ENCODE measurements at regions not wholly inside any gene's neighbourhood (a gene's known extent, or its start where the extent isn't known, plus 50 kb on each side); places are given as distances from the start of the nearest gene placed in this dataset.
"Not testable (repeated sequence)": the region's sequence is repeated elsewhere in the genome, so short reads cannot be mapped to it uniquely, and the experiment has no call there.

DNA sequence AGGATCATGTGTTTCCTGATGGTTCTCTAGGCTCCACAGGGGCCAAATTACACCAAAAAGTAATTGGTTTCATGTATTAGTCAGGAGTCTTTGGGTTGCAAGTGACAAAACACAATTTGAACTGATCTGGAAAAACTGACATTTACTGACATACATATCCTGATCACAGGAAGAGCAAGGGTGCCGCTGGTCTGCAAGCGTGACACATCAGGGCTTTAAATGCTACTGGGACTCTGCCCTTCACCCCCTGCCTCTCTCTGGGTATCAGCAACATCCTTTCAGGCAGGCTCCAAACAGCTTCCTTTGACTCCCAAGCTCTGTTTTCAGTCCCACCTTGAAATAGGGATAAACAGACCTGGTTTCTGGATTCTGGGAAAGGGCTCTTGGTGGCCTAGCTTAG, 197.5 kb downstream of the PALM2AKAP2 start:
- DNase-seq, result no peak

DNA sequence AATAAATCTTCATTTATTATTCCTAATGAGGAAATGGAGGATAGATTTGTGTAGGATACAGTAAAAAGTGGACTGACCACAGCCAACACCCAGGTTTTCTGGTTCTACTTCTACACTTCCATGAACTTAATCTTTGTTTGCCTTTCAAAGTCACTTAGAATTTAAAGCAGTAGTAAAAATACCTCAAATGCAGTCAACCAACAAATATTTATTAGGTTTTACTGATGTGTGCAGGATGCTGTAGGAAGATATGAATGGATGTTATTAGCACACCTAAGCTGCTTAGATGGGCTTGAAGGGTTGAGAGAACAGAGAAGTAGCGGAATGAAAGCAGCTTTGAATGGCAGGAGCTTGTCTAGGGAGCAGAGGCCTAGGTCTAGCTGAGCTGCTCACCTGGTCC, 201.1 kb downstream of the PALM2AKAP2 start:
- no peak for DNase-seq

DNA sequence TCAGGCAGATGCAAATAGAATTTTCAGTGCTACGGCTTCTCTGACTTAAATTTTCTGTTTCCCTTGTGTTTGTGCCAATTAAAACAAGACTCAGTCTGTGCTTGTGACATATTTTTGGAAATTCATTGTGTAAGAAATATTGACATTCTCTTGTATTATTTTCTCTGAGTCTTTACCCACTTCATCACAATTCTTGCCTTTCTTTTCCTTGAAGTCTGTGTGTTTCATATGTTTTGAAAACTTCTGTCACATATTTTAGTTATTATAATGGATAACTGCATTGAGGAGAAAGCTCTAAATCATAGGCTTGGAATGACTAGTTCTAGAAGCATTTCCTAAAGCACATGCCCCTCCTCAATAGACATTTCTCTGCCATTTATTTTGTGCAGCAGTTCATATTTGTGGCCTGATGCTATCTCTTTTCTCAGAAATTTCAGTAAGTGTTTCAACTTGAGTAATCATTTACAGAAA, 206.6 kb downstream of the PALM2AKAP2 start:
- peak; percentile 97 for DNase-seq

DNA sequence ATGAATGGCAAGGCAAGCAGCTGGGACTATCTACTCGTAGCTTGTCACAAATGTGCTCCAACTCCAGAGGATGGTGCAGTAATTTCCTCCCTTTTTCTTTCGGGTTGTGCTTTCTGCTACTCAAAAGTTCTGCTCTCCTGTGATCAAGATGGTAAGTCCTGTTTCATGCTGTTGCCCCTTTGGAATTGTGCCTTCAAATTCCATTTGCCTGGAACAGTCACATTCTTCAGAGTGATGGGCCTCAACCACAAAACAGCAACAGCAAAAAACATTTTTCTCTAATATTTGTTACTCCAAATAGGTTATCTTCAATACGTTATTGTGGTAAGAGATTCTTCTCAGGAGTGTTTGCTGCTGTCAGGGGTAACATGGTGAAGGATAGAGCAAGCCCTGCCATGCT, 209.3 kb downstream of the PALM2AKAP2 start:
- peak; percentile 69 for DNase-seq

DNA sequence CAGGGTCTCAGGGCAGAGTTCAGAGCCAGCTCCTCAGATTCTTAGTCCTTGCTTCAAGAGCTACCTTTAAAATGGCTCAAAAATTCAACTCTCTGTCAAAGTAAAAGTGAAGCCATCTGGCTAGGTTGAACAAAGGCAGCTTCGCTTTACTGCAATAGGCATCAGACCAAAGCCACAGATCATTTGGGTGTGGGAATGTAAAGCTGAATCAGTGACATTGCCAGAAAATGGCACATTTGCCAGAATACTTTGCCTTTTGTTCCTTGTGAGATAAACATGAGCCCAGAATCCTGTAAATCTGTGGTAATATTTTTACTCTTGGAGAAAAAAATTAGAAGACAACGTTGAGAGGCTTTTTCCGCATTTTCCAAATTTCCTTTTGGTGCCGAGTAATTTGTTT, 210.5 kb downstream of the PALM2AKAP2 start:
- peak; percentile 40 for DNase-seq

DNA sequence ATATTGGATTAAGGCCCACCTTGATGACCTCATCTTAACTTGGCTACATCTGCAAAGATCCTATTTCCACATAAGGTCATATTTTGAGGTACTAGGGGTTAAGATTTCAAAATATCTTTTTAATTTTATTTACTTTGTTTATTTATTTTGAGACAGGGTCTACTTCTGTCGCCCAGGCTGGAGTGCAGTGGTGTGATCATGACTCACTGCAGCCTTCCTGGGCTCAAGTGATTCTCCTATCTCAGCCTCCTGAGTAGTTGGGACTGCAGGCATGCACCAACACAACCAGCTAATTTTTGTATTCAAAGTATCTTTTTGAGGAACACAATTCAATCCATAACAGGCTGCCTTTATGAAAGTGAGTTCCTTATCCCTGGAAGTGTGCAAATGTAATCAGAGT, 212.3 kb downstream of the PALM2AKAP2 start:
- DNase-seq, result no peak

DNA sequence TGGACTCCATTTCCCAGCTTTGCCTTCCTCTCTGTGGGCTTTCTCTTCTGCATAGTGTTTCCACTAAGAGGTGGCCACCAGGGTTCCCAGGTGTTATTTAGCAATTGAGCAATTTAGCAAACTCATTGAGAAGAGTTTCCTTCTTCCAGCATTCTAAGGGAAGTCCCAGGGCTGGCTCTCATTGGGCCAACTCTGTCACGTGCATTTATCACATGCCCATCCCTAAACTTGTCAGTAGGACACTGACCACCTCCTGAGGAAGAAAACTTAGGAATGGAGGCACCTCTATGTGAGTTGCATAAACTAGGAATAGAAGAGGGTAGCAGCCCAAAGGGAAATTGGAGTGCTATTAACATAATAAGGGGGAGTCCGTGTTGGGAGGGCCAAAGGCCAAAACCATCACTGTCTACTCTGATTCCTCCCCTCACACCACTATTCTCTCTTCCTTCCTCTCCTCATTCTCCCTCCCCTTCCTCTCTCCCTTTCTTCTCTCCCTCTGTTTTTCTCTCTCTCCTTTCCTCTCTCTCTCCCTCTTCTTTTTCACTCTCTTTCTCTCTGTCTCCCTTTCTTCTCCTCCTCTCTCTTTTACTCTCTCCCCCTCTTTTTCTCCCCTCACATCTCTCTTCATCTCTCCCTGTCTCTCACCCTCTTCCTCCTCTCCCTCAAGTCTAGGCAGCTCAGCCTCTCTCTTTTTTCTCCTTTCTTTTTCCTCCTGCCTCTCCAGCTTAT, 213.4 kb downstream of the PALM2AKAP2 start:
- no peak for DNase-seq

DNA sequence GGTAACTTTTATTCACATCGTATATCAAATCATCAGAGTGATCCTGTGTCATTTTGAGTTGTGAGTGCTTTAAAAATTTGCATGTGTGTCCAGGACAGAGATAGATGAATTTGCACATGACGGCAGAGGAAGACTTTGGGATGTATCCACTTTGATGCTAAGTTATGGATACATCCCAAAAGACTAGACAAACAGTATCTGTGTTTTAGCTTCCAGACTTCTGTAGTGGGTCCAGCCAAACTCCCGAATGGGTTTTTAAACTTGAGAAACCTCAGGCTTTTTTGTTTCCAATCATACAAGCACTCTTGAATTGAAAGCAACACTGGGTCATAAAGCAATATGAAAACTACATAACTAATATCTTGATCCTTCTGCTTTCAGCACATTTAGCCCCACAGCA, 213.8 kb downstream of the C9orf152 start:
- DNase-seq, result no peak

DNA sequence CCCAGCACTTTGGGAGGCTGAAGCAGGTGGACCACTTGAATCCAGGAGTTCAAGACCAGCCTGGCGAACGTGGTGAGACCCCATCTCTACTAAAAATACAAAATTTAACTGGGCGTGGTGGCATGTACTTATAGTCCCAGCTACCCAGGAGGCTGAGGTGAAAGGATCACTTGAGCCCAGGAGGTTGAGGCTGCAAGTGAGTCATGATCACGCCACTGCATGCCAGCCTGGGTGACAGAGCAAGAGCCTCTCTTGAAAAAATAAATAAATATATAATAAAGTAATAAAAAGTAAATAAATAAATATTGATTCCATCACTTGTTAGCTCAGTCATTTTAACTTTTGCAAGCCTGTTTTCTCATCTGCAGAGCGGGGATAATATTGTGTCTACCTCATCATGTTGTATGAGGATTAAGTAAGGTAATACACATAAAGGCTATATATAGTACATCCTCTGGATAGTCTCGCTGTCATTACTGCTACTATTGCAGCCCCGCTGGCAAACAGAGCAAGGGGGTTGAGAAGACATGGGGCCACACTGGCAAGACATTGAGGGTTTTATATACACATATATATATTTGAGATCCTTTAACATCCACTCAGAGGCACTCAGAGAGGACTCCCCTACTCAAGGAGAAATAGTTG, 210.9 kb downstream of the C9orf152 start:
- DNase-seq, result no peak

DNA sequence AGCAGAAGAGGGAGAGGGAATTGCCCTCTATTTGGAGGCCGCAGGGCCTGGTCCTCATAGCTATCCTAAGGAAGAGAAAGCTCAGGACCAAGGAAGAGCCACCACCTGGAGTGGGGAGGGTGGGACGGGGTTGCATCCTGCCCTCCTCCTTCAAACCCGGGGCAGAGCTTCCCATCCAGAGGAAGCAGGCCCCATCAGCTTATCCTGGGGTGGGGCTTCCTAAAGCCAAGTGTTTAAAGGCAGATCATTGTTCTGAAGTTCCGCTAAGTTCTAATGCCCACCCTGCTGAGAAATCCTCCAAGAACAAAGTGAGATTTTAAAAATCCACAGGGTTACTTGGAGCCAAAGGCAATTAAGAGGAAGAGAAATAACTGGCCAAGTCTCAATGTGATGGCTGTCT, 210.3 kb downstream of the C9orf152 start:
- DNase-seq, result no peak

DNA sequence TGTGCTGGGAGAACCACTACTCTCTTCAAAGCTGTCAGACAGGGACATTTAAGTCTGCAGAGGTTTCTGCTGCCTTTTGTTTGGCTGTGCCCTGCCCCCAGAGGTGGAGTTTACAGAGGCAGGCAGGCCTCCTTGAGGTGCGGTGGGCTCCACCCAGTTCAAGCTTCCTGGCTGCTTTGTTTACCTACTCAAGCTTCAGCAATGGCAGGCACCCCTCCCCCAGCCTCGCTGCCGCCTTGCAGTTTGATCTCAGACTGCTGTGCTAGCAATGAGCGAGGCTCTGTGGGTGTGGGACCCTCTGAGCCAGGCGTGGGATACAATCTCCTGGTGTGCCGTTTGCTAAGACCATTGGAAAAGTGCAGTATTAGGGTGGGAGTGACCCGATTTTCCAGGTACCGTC, 202.4 kb downstream of the C9orf152 start:
- not testable (repeated sequence) for DNase-seq

DNA sequence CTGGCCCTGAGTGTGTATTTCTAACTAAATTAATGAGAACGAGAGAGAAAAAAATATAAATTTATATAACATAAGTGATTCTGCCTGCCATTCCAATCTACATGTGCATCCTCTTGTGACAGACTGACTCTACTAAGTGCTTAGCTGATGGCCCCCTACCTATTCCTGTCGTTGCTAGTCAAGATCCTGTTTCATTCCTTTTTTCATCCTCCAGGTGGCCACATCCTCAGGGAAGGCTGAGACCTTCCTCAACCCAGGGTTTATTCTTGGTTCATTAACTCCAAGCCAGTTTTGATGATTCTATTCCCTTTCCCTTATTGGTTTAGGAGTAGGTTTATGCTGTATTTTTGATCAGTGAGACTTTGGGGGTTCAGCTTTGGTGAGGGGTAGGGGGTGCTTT, 201.3 kb downstream of the C9orf152 start:
- no peak for DNase-seq

DNA sequence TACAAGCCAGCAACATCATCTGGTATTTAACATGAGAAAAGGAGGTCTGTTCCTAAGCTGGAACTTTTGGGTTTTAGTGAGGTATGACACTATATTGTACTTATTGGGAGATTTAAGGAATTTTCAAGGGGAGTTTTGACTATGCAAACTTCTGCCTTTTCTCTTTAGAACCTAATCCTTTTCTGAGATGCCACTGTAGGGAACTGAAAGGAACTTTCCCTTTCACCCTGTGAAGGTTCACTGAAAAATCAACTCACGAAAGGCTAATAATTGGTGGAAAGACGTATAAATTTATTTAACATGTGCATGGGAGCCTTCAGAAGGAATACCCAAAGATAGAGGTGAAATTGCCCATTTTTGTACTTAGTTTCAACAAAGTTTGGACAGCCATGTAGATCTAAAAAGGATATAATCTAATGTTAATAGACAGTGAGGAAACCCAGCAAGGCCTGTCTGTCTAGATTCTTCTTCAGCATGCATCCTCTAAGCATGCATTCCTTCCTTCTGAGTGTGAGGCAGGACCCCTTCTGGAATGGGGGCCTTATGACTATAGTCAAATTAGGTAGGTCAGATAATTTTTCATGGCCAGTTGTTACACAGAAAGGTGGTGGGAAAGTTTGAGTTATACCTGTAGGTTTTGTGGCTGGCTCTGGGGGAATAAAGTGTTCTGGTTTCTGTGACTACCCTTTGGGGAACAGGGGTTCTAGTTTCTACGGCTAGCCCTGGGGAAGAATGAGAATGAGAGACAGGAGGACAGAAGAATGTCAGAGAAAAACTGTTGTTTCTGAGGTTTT, 200.3 kb downstream of the C9orf152 start:
- DNase-seq, result peak; percentile 51

DNA sequence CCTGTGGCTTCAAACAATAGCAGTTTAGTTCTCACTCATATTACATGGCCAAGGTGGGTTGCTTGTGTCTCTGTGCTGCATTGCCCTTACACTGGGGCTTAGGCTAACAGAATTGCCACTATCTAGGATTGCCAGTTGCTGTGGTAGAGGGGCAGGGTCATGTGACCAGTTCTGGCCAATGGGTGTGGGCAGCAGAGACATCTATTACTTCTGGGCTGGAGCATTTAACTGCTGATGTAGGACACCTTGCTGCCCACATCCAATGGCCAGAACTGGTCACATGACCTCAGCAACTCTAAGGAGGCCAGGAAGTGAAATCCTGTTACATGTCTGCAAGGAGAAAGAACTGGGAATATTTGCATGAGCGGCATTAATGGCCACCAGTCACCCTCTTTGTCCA, 199.3 kb downstream of the C9orf152 start:
- DNase-seq, result no peak

DNA sequence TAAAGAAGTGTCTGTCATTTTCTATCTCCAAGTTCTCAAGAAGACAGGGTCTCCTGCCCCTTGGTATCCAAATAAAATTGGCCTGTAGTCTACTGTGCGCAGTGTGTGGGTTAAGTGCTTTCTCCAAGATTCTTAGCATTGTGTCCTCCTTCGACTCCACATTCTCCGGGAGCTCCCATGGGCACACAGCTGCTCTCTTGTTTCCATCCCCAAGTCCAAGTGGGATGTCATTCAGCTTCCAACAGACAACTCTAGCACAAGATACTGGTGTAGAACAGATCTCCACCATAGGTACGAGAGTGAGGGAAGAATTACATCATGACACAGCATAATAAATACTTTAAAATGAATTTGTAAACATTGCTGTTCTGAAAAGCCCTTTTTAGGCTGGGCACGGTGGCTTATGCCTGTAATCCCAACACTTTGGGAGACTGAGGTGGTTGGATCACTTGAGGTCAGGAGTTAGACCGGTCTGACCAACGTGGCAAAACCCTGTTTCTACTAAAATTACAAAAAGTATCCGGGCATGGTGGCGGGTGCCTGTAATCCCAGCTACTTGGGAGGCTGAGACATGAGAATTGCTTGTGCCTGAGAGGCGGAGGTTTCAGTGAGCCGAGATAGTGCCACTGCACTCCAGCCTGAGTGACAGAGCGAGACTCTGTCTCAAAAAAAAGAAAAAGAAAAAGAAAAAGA, 196.2 kb downstream of the C9orf152 start:
- DNase-seq, result no peak

DNA sequence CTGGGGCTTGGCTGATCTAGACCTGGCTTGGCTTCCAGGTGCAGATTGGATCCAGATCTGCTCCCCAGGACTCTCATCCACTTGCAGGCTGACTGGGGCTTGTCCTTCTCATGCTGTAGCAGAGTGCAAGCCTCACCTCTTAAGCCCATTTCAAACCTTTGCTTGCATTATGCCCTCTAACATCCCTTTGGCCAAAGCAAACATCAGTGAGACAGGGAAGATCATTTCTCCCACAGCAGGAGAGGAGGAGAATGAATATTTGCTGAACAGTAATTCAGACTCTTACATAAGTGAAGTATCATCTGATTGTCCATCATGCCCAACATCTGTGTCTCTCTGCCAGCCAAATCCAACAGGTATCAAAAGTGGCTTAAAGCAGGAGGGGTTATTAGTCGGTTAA, 194.9 kb downstream of the C9orf152 start:
- DNase-seq, result no peak

DNA sequence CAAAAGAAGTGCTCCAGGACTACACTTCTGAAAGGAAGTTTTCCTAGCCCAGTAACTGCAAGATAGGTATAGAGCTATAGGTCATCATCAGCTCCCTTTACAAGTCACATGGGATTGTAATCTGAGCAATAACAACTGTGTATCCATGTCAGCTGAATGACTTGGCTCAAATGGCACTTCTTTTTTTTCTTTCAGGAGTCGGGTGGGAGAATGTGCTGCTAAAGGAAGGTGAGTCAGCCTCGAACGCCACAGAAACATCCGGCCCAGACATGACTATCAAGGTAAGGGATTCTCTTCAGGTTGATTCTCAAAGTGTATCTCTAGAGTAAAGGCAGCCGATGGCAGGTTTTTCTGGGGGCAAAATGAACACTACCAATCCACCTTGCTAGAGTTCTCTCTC, 192.2 kb downstream of the C9orf152 start:
- peak; percentile 64 for DNase-seq

DNA sequence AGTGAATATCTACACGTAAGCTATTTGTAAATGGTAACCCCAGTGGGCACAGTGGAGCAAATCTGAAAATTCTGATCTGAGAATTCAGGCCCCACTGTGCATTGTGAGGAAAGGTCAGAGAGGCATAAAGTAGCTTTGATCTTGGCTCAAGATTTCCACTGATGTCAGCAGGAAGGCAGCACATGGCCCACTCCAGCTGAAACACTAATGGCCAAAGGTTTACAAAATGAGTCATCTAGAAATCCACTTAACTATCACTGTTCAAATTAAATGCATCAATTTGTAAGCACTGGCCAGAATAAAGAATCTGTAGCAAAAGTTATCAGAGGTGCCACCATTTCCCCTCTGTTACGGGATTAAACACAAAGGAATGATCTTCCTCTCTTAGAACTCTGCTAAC, 191.6 kb downstream of the C9orf152 start:
- peak; percentile 63 for DNase-seq

DNA sequence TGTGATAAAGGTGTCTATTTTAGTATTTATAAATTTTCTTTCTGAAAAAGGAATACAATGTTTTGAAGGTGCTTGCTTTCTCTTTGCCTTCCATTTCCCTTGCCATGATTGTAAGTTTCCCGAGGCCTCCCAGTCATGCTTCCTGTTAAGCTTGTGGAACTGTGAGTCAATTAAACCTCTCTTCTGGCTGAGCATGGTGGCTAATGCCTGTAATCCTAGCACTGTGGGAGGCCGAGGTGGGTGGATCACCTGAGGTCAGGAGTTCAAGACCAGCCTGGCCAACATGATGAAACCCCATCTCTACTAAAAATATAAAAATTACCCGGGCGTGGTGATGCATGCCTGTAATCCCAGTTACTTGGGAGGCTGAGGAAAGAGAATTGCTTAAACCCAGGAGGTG, 187.7 kb downstream of the C9orf152 start:
- not testable (repeated sequence) for DNase-seq

DNA sequence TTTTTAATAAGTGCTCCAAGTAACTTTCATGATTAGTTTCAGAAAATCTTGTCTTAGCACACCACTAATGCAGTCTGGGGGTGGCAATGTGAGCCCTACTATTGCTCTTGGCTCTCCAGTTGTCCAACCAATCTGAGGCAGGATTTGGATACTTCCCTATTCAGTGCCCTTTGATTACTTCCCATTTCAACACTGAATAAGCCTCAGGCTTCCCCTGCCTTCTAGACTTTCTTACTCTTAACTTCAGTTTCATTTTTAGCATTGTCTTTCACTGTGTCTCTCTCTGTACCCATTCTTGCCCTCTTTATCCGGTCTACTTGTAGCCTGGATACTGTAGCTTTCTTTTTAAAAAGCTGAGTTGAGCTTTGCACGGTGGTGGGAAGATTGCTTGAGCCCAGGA, 186.1 kb downstream of the C9orf152 start:
- no peak for DNase-seq

DNA sequence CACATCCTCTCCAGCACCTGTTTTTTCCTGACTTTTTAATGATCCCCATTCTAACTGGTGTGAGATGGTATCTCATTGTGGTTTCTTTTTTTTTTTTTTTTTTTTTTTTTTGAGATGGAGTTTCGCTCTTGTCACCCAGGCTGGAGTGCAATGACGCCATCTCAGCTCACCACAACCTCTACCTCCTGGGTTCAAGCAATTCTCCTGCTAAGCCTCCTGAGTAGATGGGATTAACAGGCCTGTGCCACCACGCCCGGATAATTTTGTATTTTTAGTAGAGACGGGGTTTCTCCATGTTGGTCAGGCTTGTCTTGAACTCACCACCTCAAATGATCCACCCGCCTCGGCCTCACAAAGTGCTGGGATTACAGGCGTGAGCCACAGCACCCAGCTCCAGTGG, 184.7 kb downstream of the C9orf152 start:
- not testable (repeated sequence) for DNase-seq

DNA sequence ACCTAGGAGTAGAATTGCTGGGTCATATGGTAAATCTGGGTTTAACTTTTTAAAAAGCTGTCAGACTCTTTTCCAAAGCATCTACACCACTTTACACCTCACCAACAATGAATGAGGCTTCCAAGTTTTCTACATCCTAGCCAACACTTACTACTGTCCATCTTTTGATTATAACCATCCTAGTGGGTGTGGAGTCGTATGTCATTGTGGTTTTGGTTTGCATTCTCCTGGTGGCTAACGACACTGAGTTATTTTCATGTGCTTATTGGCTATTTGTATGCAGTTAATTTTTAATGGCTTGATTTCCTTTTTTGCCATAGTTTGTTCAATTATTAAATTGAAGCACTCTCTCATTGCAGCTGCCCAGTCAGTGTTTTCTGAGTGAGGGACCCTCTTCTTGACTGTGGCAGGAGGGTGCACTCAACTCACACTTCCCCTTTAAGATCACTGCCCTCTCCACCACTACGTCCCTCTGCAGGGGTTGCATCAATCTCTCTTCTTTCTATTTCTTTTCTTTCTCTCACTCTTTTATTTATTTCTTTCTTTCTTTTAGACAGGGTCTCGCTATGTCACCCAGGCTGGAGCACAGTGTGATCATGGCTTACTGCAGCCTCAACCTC, 182.3 kb downstream of the C9orf152 start:
- DNase-seq, result no peak
